H9 (cell line): ENCODE measurements at regions not wholly inside any gene's neighbourhood (a gene's known extent, or its start where the extent isn't known, plus 50 kb on each side); places are given as distances from the start of the nearest gene placed in this dataset.

Source experiments
- DNase-seq: peaks from one replicate; pipeline ENCODE4 v3.0.0-alpha.2; 2017
- H2AFZ ChIP-seq: one replicate; pipeline ENCODE4 v1.6.1; 2013; ENCODE audit warnings: mild to moderate bottlenecking, low read length, control low read depth, moderate library complexity
- H2AK5ac ChIP-seq: 2 replicates; pipeline ENCODE4 v1.6.1; 2013; ENCODE audit warnings: low read length, control low read depth, mixed read lengths; ENCODE audit not compliant: insufficient read length
- H2BK120ac ChIP-seq: one replicate; pipeline ENCODE4 v1.6.1; 2013; ENCODE audit warnings: low read depth, mild to moderate bottlenecking, low read length, control low read depth, inconsistent platforms; ENCODE audit not compliant: poor library complexity, severe bottlenecking
- H2BK12ac ChIP-seq: 2 replicates; pipeline ENCODE4 v1.6.1; 2013; ENCODE audit warnings: low read length, control low read depth, mixed read lengths, low read depth; ENCODE audit not compliant: insufficient read length
- H2BK15ac ChIP-seq: 2 replicates; pipeline ENCODE4 v1.6.1; 2013; ENCODE audit warnings: low read depth, low read length, control low read depth
- H2BK20ac ChIP-seq: one replicate; pipeline ENCODE4 v1.6.1; 2013; ENCODE audit warnings: low read depth, mild to moderate bottlenecking, low read length, control low read depth, inconsistent platforms; ENCODE audit not compliant: poor library complexity, severe bottlenecking
- H2BK5ac ChIP-seq: 2 replicates; pipeline ENCODE4 v1.6.1; 2013; ENCODE audit warnings: low read length, control low read depth, mixed read lengths; ENCODE audit not compliant: insufficient read length
- H3K14ac ChIP-seq: 2 replicates; pipeline ENCODE4 v1.6.1; 2013; ENCODE audit warnings: low read length, control low read depth; ENCODE audit not compliant: insufficient read depth
- H3K18ac ChIP-seq: 2 replicates; pipeline ENCODE4 v1.6.1; 2013; ENCODE audit warnings: low read depth, mild to moderate bottlenecking, mixed read lengths, low read length, control low read depth; ENCODE audit not compliant: insufficient read length
- H3K23ac ChIP-seq: 2 replicates; pipeline ENCODE4 v1.6.1; 2013; ENCODE audit warnings: low read length, control low read depth, mixed read lengths, low read depth; ENCODE audit not compliant: insufficient read length
- H3K23me2 ChIP-seq: 2 replicates; pipeline ENCODE4 v1.6.1; 2013; ENCODE audit warnings: low read depth, mild to moderate bottlenecking, mixed read lengths, low read length, control low read depth; ENCODE audit not compliant: insufficient read length, poor library complexity, severe bottlenecking
- H3K27ac ChIP-seq: 2 replicates; pipeline ENCODE4 v1.5.1; 2013; ENCODE audit warnings: low read length, control low read depth, mixed read lengths, low read depth; ENCODE audit not compliant: insufficient read length
- H3K27me3 ChIP-seq: 2 replicates; pipeline ENCODE4 v1.6.1; 2013; ENCODE audit warnings: low read length, control low read depth, inconsistent platforms; ENCODE audit not compliant: insufficient read depth
- H3K4ac ChIP-seq: 2 replicates; pipeline ENCODE4 v1.6.1; 2013; ENCODE audit warnings: low read depth, mild to moderate bottlenecking, control low read depth, inconsistent platforms, low read length, moderate library complexity
- H3K4me1 ChIP-seq: 2 replicates; pipeline ENCODE4 v1.6.1; 2013; ENCODE audit warnings: low read length, control low read depth, inconsistent platforms; ENCODE audit not compliant: insufficient read depth
- H3K4me2 ChIP-seq: 2 replicates; pipeline ENCODE4 v1.6.1; 2013; ENCODE audit warnings: low read length, control low read depth, mixed read lengths; ENCODE audit not compliant: insufficient read length, insufficient read depth
- H3K56ac ChIP-seq: 2 replicates; pipeline ENCODE4 v1.6.1; 2013; ENCODE audit warnings: low read depth, mild to moderate bottlenecking, mixed read lengths, low read length, control low read depth; ENCODE audit not compliant: insufficient read length
- H3K79me1 ChIP-seq: 2 replicates; pipeline ENCODE4 v1.6.1; 2013; ENCODE audit warnings: low read depth, mild to moderate bottlenecking, moderate library complexity, low read length, control low read depth, inconsistent platforms; ENCODE audit not compliant: insufficient read depth, poor library complexity, severe bottlenecking
- H3K79me2 ChIP-seq: 2 replicates; pipeline ENCODE4 v1.6.1; 2013; ENCODE audit warnings: low read length, control low read depth, inconsistent platforms; ENCODE audit not compliant: insufficient read depth
- H3K9ac ChIP-seq: 2 replicates; pipeline ENCODE4 v1.6.1; 2013; ENCODE audit warnings: low read length, control low read depth, mixed read lengths; ENCODE audit not compliant: insufficient read length; ENCODE audit errors: extremely low read depth
- H3K9me3 ChIP-seq: one replicate; pipeline ENCODE4 v1.6.1; 2013; ENCODE audit warnings: low read depth, low read length, inconsistent platforms; ENCODE audit not compliant: control insufficient read depth
- H3T11ph ChIP-seq: one replicate; pipeline ENCODE4 v1.6.1; 2013; ENCODE audit warnings: mild to moderate bottlenecking, low read length, control low read depth, inconsistent platforms
- H4K20me1 ChIP-seq: one replicate; pipeline ENCODE4 v1.6.1; 2013; ENCODE audit not compliant: control insufficient read depth, insufficient read length, insufficient read depth
- H4K5ac ChIP-seq: 2 replicates; pipeline ENCODE4 v1.6.1; 2013; ENCODE audit warnings: low read depth, mild to moderate bottlenecking, mixed read lengths, low read length, control low read depth; ENCODE audit not compliant: insufficient read length
- H4K8ac ChIP-seq: replicated peaks from 2 replicates; pipeline ENCODE4 v1.6.1; 2013; ENCODE audit warnings: low read length, control low read depth, mixed read lengths, low read depth; ENCODE audit not compliant: insufficient read length
- H4K91ac ChIP-seq: 2 replicates; pipeline ENCODE4 v1.6.1; 2013; ENCODE audit warnings: low read depth, mild to moderate bottlenecking, moderate library complexity, mixed read lengths, low read length, control low read depth; ENCODE audit not compliant: insufficient read length
- H3K27ac Mint-ChIP-seq, 3 experiments: 2 replicates in 2 of 3; 3 replicates in 1 of 3; pipeline ENCODE4 v1.8.0; 2020 to 2021; ENCODE audit warnings: mixed read lengths in 3 of 3, mild to moderate bottlenecking in 1 of 3, moderate library complexity in 1 of 3
- H3K27me3 Mint-ChIP-seq: 2 replicates; pipeline ENCODE4 v1.8.0; 2021; ENCODE audit warnings: low read depth, mild to moderate bottlenecking, moderate library complexity, mixed read lengths
- H3K36me3 Mint-ChIP-seq, 3 experiments: 2 replicates in 2 of 3; 3 replicates in 1 of 3; pipeline ENCODE4 v1.8.0; 2020 to 2021; ENCODE audit warnings: low read depth in 3 of 3, mixed read lengths in 3 of 3; ENCODE audit not compliant: insufficient read depth in 1 of 3
- H3K4me1 Mint-ChIP-seq, 2 experiments: 2 replicates each; pipeline ENCODE4 v1.8.0; 2020; ENCODE audit warnings: mixed read lengths in 2 of 2
- H3K4me3 Mint-ChIP-seq, 2 experiments: 2 replicates in 1 of 2; 3 replicates in 1 of 2; pipeline ENCODE4 v1.8.0; 2020 to 2021; ENCODE audit warnings: mild to moderate bottlenecking in 2 of 2, mixed read lengths in 2 of 2, moderate library complexity in 1 of 2
- H3K9me3 Mint-ChIP-seq, 2 experiments: 2 replicates in 1 of 2; 3 replicates in 1 of 2; pipeline ENCODE4 v1.8.0; 2020; ENCODE audit warnings: mild to moderate bottlenecking in 2 of 2, mixed read lengths in 2 of 2, moderate library complexity in 1 of 2
- CTCF ChIP-seq: fragments of 200-600 bp; sonication (generic); conservative IDR thresholded peaks from 3 replicates; pipeline ENCODE4 v1.8.0; 2021; ENCODE audit warnings: antibody characterized with exemption, mild to moderate bottlenecking
- WGBS: extraction: QIAGEN DNeasy Blood & Tissue Kit; methylation state at CpG from one replicate; pipeline ENCODE4 v1.1.7; 2013; ENCODE audit warnings: missing lambda C conversion rate, low lambda C conversion rate, mixed read lengths; ENCODE audit not compliant: insufficient read length; ENCODE audit errors: extremely low coverage; 5-methylcytosine and 5-hydroxymethylcytosine counted together

GRCh38 chr1:83123019-83123418 lies 875.9 kb downstream of the TTLL7 start:
- no peak overlapping the region for H3K23ac ChIP-seq
- no peaks in the 10 kb centered on the region; the same call in 1 of the 2 replicates for H3K4me1 ChIP-seq
- no peak overlapping the region for H2BK15ac ChIP-seq
- H2BK20ac ChIP-seq = no peak overlapping the region
- no CpG with 5 or more reads among the region's 3 CpGs for WGBS
- no peaks in the 10 kb centered on the region for H4K20me1 ChIP-seq
- DNase-seq = no peak
- H3K4ac ChIP-seq = no peak overlapping the region
- H3K18ac ChIP-seq = no peak overlapping the region
- no peak for TF ChIP-seq CTCF
- no peak overlapping the region for H2AFZ ChIP-seq
- no peaks in the 10 kb centered on the region for H3K23me2 ChIP-seq
- H3K36me3 Mint-ChIP-seq = no peaks in the 10 kb centered on the region
- no peak overlapping the region for H4K8ac ChIP-seq
- H3K4me1 Mint-ChIP-seq = peaks cover 5 to 6% of the 10 kb centered on the region in 2 experiments
- no peaks in the 10 kb centered on the region for H3K9me3 Mint-ChIP-seq
- H3K27ac ChIP-seq = no peak overlapping the region
- no peak overlapping the region for H3K4me3 Mint-ChIP-seq
- H3K79me2 ChIP-seq = no peaks in the 10 kb centered on the region
- no peaks in the 10 kb centered on the region for H3K9me3 ChIP-seq
- H4K91ac ChIP-seq = no peak overlapping the region
- H2BK120ac ChIP-seq = no peak overlapping the region
- H3K4me2 ChIP-seq = no peak overlapping the region
- H2BK12ac ChIP-seq = no peak overlapping the region
- no peaks in the 10 kb centered on the region for H3K79me1 ChIP-seq
- H4K5ac ChIP-seq = no peak overlapping the region
- no peak overlapping the region for H3K9ac ChIP-seq
- H3K14ac ChIP-seq = no peak overlapping the region
- H3K56ac ChIP-seq = no peak overlapping the region
- no peak overlapping the region for H3K27ac Mint-ChIP-seq
- no peak overlapping the region for H3T11ph ChIP-seq
- no peak overlapping the region for H2BK5ac ChIP-seq
- H2AK5ac ChIP-seq = no peak overlapping the region
- H3K27me3 ChIP-seq = no peaks in the 10 kb centered on the region
- no peaks in the 10 kb centered on the region for H3K27me3 Mint-ChIP-seq
